ENCODE measurements at regions not wholly inside any gene's neighbourhood (a gene's known extent, or its start where the extent isn't known, plus 50 kb on each side); places are given as distances from the start of the nearest gene placed in this dataset.

GRCh38 chr6:82030761-82031503, 216.6 kb downstream of the IBTK start:
- peak overlapping the region in 2 of 3 experiments; percentile 34 to 47; a peak in 3 of 7 replicates for H3K27ac Mint-ChIP-seq
- Histone ChIP-seq H3K27me3 (ENCODE audit: insufficient read depth, low read length) (no peaks in the 10 kb centered on the region), H2AK5ac (ENCODE audit: insufficient read length, low read length) (no peak overlapping the region), H2AFZ (ENCODE audit: low read length) (no peak overlapping the region), H3K23ac (ENCODE audit: insufficient read length, low read depth, low read length) (no peak overlapping the region), H3K27ac (ENCODE audit: insufficient read length, low read depth, low read length) (no peak overlapping the region), H3K4ac (ENCODE audit: low read depth, low read length) (no peak overlapping the region), H3K56ac (ENCODE audit: insufficient read length, low read depth, low read length) (no peak overlapping the region), H3K9me3 (ENCODE audit: control insufficient read depth, low read depth, low read length) (no peaks in the 10 kb centered on the region), H3T11ph (ENCODE audit: low read length) (no peak overlapping the region), H3K23me2 (ENCODE audit: insufficient read length, low read depth, low read length, poor library complexity, severe bottlenecking) (no peaks in the 10 kb centered on the region), H2BK5ac (ENCODE audit: insufficient read length, low read length) (no peak overlapping the region), H3K14ac (ENCODE audit: insufficient read depth, low read length) (no peak overlapping the region), H2BK15ac (ENCODE audit: low read depth, low read length) (no peak overlapping the region), H3K79me1 (ENCODE audit: insufficient read depth, low read depth, low read length, poor library complexity, severe bottlenecking) (no peaks in the 10 kb centered on the region), H4K91ac (ENCODE audit: insufficient read length, low read depth, low read length) (no peak overlapping the region), H2BK120ac (ENCODE audit: low read depth, low read length, poor library complexity, severe bottlenecking) (no peak overlapping the region), H3K4me2 (ENCODE audit: insufficient read depth, insufficient read length, low read length) (no peak overlapping the region), H4K5ac (ENCODE audit: insufficient read length, low read depth, low read length) (no peak overlapping the region), H3K79me2 (ENCODE audit: insufficient read depth, low read length) (no peaks in the 10 kb centered on the region), H3K4me1 (ENCODE audit: insufficient read depth, low read length) (no peaks in the 10 kb centered on the region), H4K20me1 (ENCODE audit: control insufficient read depth, insufficient read depth, insufficient read length) (no peaks in the 10 kb centered on the region), H2BK12ac (ENCODE audit: insufficient read length, low read depth, low read length) (no peak overlapping the region), H3K9ac (ENCODE audit: extremely low read depth, insufficient read length, low read length) (no peak overlapping the region), H4K8ac (replicated peaks; ENCODE audit: insufficient read length, low read depth, low read length) (no peak overlapping the region), H3K18ac (ENCODE audit: insufficient read length, low read depth, low read length) (no peak overlapping the region), H2BK20ac (ENCODE audit: low read depth, low read length, poor library complexity, severe bottlenecking) (no peak overlapping the region)
- no peaks in the 10 kb centered on the region for H3K9me3 Mint-ChIP-seq
- no peaks in the 10 kb centered on the region for H3K36me3 Mint-ChIP-seq (ENCODE audit: insufficient read depth in 1 of 3, low read depth in 3 of 3)
- H3K27me3 Mint-ChIP-seq (ENCODE audit: low read depth) = no peaks in the 10 kb centered on the region
- no CpG with 5 or more reads among the region's 2 CpGs for WGBS (ENCODE audit: extremely low coverage, insufficient read length, low lambda C conversion rate)
- DNase-seq = no peak
- TF ChIP-seq CTCF (conservative IDR thresholded peaks at IDR 0.05) = no peak
- no peak overlapping the region for H3K4me3 Mint-ChIP-seq
- no peaks in the 10 kb centered on the region for H3K4me1 Mint-ChIP-seq

Data from H9 (cell line).